ENCODE measurements at regions not wholly inside any gene's neighbourhood (a gene's known extent, or its start where the extent isn't known, plus 50 kb on each side); places are given as distances from the start of the nearest gene placed in this dataset.

GRCh38 chr6:22668717-22669116, 99.4 kb downstream of the HDGFL1 start:
- ATAC-seq (peak in 1 of 2 donors; percentile 63), DNase-seq (no peak)
- 51% methylated on average over 3 of the region's 3 CpGs for WGBS
- no peaks in the 10 kb centered on the region for H3K9me3 ChIP-seq (ENCODE audit: control insufficient read depth, low read length)
- intact Hi-C loops (cut with DNase I): no loop called here
- no peak overlapping the region for H3K4me3 ChIP-seq (ENCODE audit: low read length)
- H3K27ac ChIP-seq (ENCODE audit: low read length): no peak overlapping the region
- H3K27me3 ChIP-seq (ENCODE audit: control insufficient read depth, insufficient read depth): no peaks in the 10 kb centered on the region
- peaks cover 2% of the 10 kb centered on the region for H3K4me1 ChIP-seq (ENCODE audit: control insufficient read depth, insufficient read depth, low read length)

- ATAC-seq: no peak
- WGBS: 16% methylated on average over 4 of the region's 4 CpGs
- Histone ChIP-seq H3K9me3 (ENCODE audit: control insufficient read depth, low read length) (no peaks in the 10 kb centered on the region), H3K27ac (ENCODE audit: low read length) (no peak overlapping the region), H3K4me1 (ENCODE audit: control insufficient read depth, insufficient read depth, low read length) (peaks cover 2% of the 10 kb centered on the region), H3K27me3 (ENCODE audit: control insufficient read depth, insufficient read depth) (no peaks in the 10 kb centered on the region), H3K4me3 (ENCODE audit: low read length) (no peak overlapping the region)
- intact Hi-C loops (cut with DNase I): no loop called here
- DNase-seq: no peak
Measured at GRCh38 chr6:22670605-22671004, 101.2 kb downstream of the HDGFL1 start.

GRCh38 chr6:22673474-22673873, 104.1 kb downstream of the HDGFL1 start:
- Histone ChIP-seq H3K4me3 (ENCODE audit: low read length) (no peak overlapping the region), H3K9me3 (ENCODE audit: control insufficient read depth, low read length) (no peaks in the 10 kb centered on the region), H3K27me3 (ENCODE audit: control insufficient read depth, insufficient read depth) (no peaks in the 10 kb centered on the region), H3K4me1 (ENCODE audit: control insufficient read depth, insufficient read depth, low read length) (no peaks in the 10 kb centered on the region), H3K27ac (ENCODE audit: low read length) (no peak overlapping the region)
- ATAC-seq (no peak), DNase-seq (no peak)
- intact Hi-C loops (cut with DNase I): no loop called here
- 66% methylated on average over 3 of the region's 3 CpGs for WGBS

GRCh38 chr6:22680950-22681349, 111.6 kb downstream of the HDGFL1 start:
- H3K4me3 ChIP-seq (ENCODE audit: low read length): no peak overlapping the region
- H3K27ac ChIP-seq (ENCODE audit: low read length): no peak overlapping the region
- no peaks in the 10 kb centered on the region for H3K4me1 ChIP-seq (ENCODE audit: control insufficient read depth, insufficient read depth, low read length)
- no peaks in the 10 kb centered on the region for H3K27me3 ChIP-seq (ENCODE audit: control insufficient read depth, insufficient read depth)
- no peak for ATAC-seq
- 96% methylated on average over 7 of the region's 7 CpGs for WGBS
- intact Hi-C loops (cut with DNase I): no loop called here
- no peak for DNase-seq
- H3K9me3 ChIP-seq (ENCODE audit: control insufficient read depth, low read length): no peaks in the 10 kb centered on the region

GRCh38 chr6:22681761-22682160, 112.4 kb downstream of the HDGFL1 start:
- intact Hi-C loops (cut with DNase I): no loop called here

GRCh38 chr6:22682979-22683378, 113.6 kb downstream of the HDGFL1 start:
- DNase-seq (no peak), ATAC-seq (no peak)
- Histone ChIP-seq H3K9me3 (ENCODE audit: control insufficient read depth, low read length) (no peaks in the 10 kb centered on the region), H3K4me3 (ENCODE audit: low read length) (no peak overlapping the region), H3K27me3 (ENCODE audit: control insufficient read depth, insufficient read depth) (no peaks in the 10 kb centered on the region), H3K27ac (ENCODE audit: low read length) (no peak overlapping the region), H3K4me1 (ENCODE audit: control insufficient read depth, insufficient read depth, low read length) (no peaks in the 10 kb centered on the region)
- intact Hi-C loops (cut with DNase I): no loop called here
- WGBS: 65% methylated on average over 6 of the region's 6 CpGs

More at GRCh38 chr6:22681761-22682160, 112.4 kb downstream of the HDGFL1 start:
- Histone ChIP-seq H3K9me3 (ENCODE audit: control insufficient read depth, low read length) (no peaks in the 10 kb centered on the region), H3K27ac (ENCODE audit: low read length) (no peak overlapping the region), H3K4me1 (ENCODE audit: control insufficient read depth, insufficient read depth, low read length) (no peaks in the 10 kb centered on the region), H3K4me3 (ENCODE audit: low read length) (no peak overlapping the region), H3K27me3 (ENCODE audit: control insufficient read depth, insufficient read depth) (no peaks in the 10 kb centered on the region)
- ATAC-seq (no peak), DNase-seq (no peak)
- 92% methylated on average over 3 of the region's 3 CpGs for WGBS

GRCh38 chr6:22690446-22690845, 121.1 kb downstream of the HDGFL1 start:
- no peak for DNase-seq
- Histone ChIP-seq H3K4me1 (ENCODE audit: control insufficient read depth, insufficient read depth, low read length) (no peaks in the 10 kb centered on the region), H3K4me3 (ENCODE audit: low read length) (no peak overlapping the region), H3K9me3 (ENCODE audit: control insufficient read depth, low read length) (no peaks in the 10 kb centered on the region), H3K27ac (ENCODE audit: low read length) (no peak overlapping the region), H3K27me3 (ENCODE audit: control insufficient read depth, insufficient read depth) (no peaks in the 10 kb centered on the region)
- ATAC-seq: no peak
- WGBS: 94% methylated on average over 2 of the region's 2 CpGs
- intact Hi-C loops (cut with DNase I): no loop called here

GRCh38 chr6:22694092-22694724, 124.8 kb downstream of the HDGFL1 start:
- H3K9me3 ChIP-seq (ENCODE audit: control insufficient read depth, low read length): no peaks in the 10 kb centered on the region
- WGBS: 85% methylated on average over 1 of the region's 1 CpG
- intact Hi-C loops (cut with DNase I): no loop called here
- DNase-seq (no peak), ATAC-seq (no peak)
- H3K4me1 ChIP-seq (ENCODE audit: control insufficient read depth, insufficient read depth, low read length): no peaks in the 10 kb centered on the region
- no peak overlapping the region for H3K27ac ChIP-seq (ENCODE audit: low read length)
- H3K4me3 ChIP-seq (ENCODE audit: low read length): no peak overlapping the region
- H3K27me3 ChIP-seq (ENCODE audit: control insufficient read depth, insufficient read depth): no peaks in the 10 kb centered on the region

- H3K4me3 ChIP-seq (ENCODE audit: low read length): no peak overlapping the region
- DNase-seq (no peak), ATAC-seq (no peak)
- H3K9me3 ChIP-seq (ENCODE audit: control insufficient read depth, low read length): no peaks in the 10 kb centered on the region
- intact Hi-C loops (cut with DNase I): no loop called here
- 95% methylated on average over 4 of the region's 4 CpGs for WGBS
- no peaks in the 10 kb centered on the region for H3K4me1 ChIP-seq (ENCODE audit: control insufficient read depth, insufficient read depth, low read length)
- no peak overlapping the region for H3K27ac ChIP-seq (ENCODE audit: low read length)
- H3K27me3 ChIP-seq (ENCODE audit: control insufficient read depth, insufficient read depth): no peaks in the 10 kb centered on the region
Measured at GRCh38 chr6:22696481-22696880, 127.1 kb downstream of the HDGFL1 start.

GRCh38 chr6:22697306-22697705, 127.9 kb downstream of the HDGFL1 start:
- H3K9me3 ChIP-seq (ENCODE audit: control insufficient read depth, low read length): no peaks in the 10 kb centered on the region
- H3K4me3 ChIP-seq (ENCODE audit: low read length): no peak overlapping the region
- H3K4me1 ChIP-seq (ENCODE audit: control insufficient read depth, insufficient read depth, low read length): no peaks in the 10 kb centered on the region
- WGBS: 84% methylated on average over 2 of the region's 2 CpGs
- intact Hi-C loops (cut with DNase I): no loop called here
- ATAC-seq (no peak), DNase-seq (no peak)
- no peak overlapping the region for H3K27ac ChIP-seq (ENCODE audit: low read length)
- no peaks in the 10 kb centered on the region for H3K27me3 ChIP-seq (ENCODE audit: control insufficient read depth, insufficient read depth)

- Histone ChIP-seq H3K27me3 (ENCODE audit: control insufficient read depth, insufficient read depth) (no peaks in the 10 kb centered on the region), H3K9me3 (ENCODE audit: control insufficient read depth, low read length) (no peaks in the 10 kb centered on the region), H3K27ac (ENCODE audit: low read length) (no peak overlapping the region), H3K4me3 (ENCODE audit: low read length) (no peak overlapping the region), H3K4me1 (ENCODE audit: control insufficient read depth, insufficient read depth, low read length) (no peaks in the 10 kb centered on the region)
- DNase-seq: no peak
- intact Hi-C loops (cut with DNase I): no loop called here
- 33% methylated on average over 6 of the region's 6 CpGs for WGBS
- no peak for ATAC-seq
Measured at GRCh38 chr6:22699151-22699550, 129.8 kb downstream of the HDGFL1 start.

- ATAC-seq (no peak), DNase-seq (no peak)
- no peak overlapping the region for H3K4me3 ChIP-seq (ENCODE audit: low read length)
- intact Hi-C loops (cut with DNase I): no loop called here
- H3K9me3 ChIP-seq (ENCODE audit: control insufficient read depth, low read length): no peaks in the 10 kb centered on the region
- WGBS: 81% methylated on average over 5 of the region's 5 CpGs
- no peaks in the 10 kb centered on the region for H3K4me1 ChIP-seq (ENCODE audit: control insufficient read depth, insufficient read depth, low read length)
- no peaks in the 10 kb centered on the region for H3K27me3 ChIP-seq (ENCODE audit: control insufficient read depth, insufficient read depth)
- no peak overlapping the region for H3K27ac ChIP-seq (ENCODE audit: low read length)
Measured at GRCh38 chr6:22706651-22707050, 137.3 kb downstream of the HDGFL1 start.

Data from right cardiac atrium (tissue), 5 donors.